HPDE6-E6E7 (cell line): ENCODE measurements at regions not wholly inside any gene's neighbourhood (a gene's known extent, or its start where the extent isn't known, plus 50 kb on each side); places are given as distances from the start of the nearest gene placed in this dataset.

Experiments
- DNase-seq: peaks from one replicate; pipeline ENCODE4 v3.0.0; 2011; ENCODE audit warnings: missing footprints; ENCODE audit errors: extremely low spot score

GRCh38 chr13:36493046-36493445 is 60.8 kb downstream of the CCNA1 start:
- DNase-seq: no peak

- DNase-seq: no peak
Measured at GRCh38 chr13:36495431-36495830, 63.1 kb downstream of the CCNA1 start.

- DNase-seq: no peak
Measured at GRCh38 chr13:36509369-36509768, 77.1 kb downstream of the CCNA1 start.

- no peak for DNase-seq
Measured at GRCh38 chr13:36512771-36513170, 80.5 kb downstream of the CCNA1 start.

GRCh38 chr13:36513266-36513665 is 81.0 kb downstream of the CCNA1 start:
- DNase-seq: no peak

GRCh38 chr13:36515466-36515865 is 83.2 kb downstream of the CCNA1 start:
- no peak for DNase-seq

- no peak for DNase-seq
Measured at GRCh38 chr13:36516225-36516624, 83.9 kb downstream of the CCNA1 start.

- DNase-seq: no peak
Measured at GRCh38 chr13:36518707-36519106, 86.4 kb downstream of the CCNA1 start.

- no peak for DNase-seq
Measured at GRCh38 chr13:36519432-36519831, 87.1 kb downstream of the CCNA1 start.

GRCh38 chr13:36520111-36520510 is 87.8 kb downstream of the CCNA1 start:
- DNase-seq: no peak

GRCh38 chr13:36526897-36527296 is 94.6 kb downstream of the CCNA1 start:
- DNase-seq: no peak

GRCh38 chr13:36528105-36528504 is 95.8 kb downstream of the CCNA1 start:
- DNase-seq: no peak

- DNase-seq: no peak
Measured at GRCh38 chr13:36530050-36530789, 97.9 kb downstream of the CCNA1 start.

GRCh38 chr13:36530861-36531590 is 98.7 kb downstream of the CCNA1 start:
- no peak for DNase-seq

GRCh38 chr13:36531746-36532486 is 99.6 kb downstream of the CCNA1 start:
- DNase-seq: no peak

GRCh38 chr13:36533806-36534205 is 101.5 kb downstream of the CCNA1 start:
- peak; percentile 22 for DNase-seq

- no peak for DNase-seq
Measured at GRCh38 chr13:36536546-36536945, 104.3 kb downstream of the CCNA1 start.

- DNase-seq: no peak
Measured at GRCh38 chr13:36543671-36544070, 111.4 kb downstream of the CCNA1 start.

GRCh38 chr13:36548129-36548528 is 115.8 kb downstream of the CCNA1 start:
- DNase-seq: no peak

- no peak for DNase-seq
Measured at GRCh38 chr13:36549126-36549702, 116.9 kb downstream of the CCNA1 start.

GRCh38 chr13:36549755-36550154 is 117.5 kb downstream of the CCNA1 start:
- no peak for DNase-seq

GRCh38 chr13:36550177-36550576 is 117.9 kb downstream of the CCNA1 start:
- DNase-seq: no peak
